Activated naive CD8-positive, alpha-beta T cell (primary cell): ENCODE measurements at regions not wholly inside any gene's neighbourhood (a gene's known extent, or its start where the extent isn't known, plus 50 kb on each side); places are given as distances from the start of the nearest gene placed in this dataset.
"Not testable (repeated sequence)": the region's sequence is repeated elsewhere in the genome, so short reads cannot be mapped to it uniquely, and the experiment has no call there.

ENCODE experiments used
- H3K27ac Mint-ChIP-seq: one replicate; pipeline ENCODE4 v1.8.0; 2021; ENCODE audit warnings: mixed read lengths
- H3K27me3 Mint-ChIP-seq: one replicate; pipeline ENCODE4 v1.8.0; 2021; ENCODE audit warnings: mixed read lengths
- H3K36me3 Mint-ChIP-seq: one replicate; pipeline ENCODE4 v1.8.0; 2021; ENCODE audit warnings: mixed read lengths
- H3K4me1 Mint-ChIP-seq: one replicate; pipeline ENCODE4 v1.8.0; 2021; ENCODE audit warnings: low read depth, mixed read lengths
- H3K4me3 Mint-ChIP-seq: one replicate; pipeline ENCODE4 v1.8.0; 2021; ENCODE audit warnings: mild to moderate bottlenecking, mixed read lengths
- H3K9me3 Mint-ChIP-seq: one replicate; pipeline ENCODE4 v1.8.0; 2021; ENCODE audit warnings: low read depth, mixed read lengths

DNA sequence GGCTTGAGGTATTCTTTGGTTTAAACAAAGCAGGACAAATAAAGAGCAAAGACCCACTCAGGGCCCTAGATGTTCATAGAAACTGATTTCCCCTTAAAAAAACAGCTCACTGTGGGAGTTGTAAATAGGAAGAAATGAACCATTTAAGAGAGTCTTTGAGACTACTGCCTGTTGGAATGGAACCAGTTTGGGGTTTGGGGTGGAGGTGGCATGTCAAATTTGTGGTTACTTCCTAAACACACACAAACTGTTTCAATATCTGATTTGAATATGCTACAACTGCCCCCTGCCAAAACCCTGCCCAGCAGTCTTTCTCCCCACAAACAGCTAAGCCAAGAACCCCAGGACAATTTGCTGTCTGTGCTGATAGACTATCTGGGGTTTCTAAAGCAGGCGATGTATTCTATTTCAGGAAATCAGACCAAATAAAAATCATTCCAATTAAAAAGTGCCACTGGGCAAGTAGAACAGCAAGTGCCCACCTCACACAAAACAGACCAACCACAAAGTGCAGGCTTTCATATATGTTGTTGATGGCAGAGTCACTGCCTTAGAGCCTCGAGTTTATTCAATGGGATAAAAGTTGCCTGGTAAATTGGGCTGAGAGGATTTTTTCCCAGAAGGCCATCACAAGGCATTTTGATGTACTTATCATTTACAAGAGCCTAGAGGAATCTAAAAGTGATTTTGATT lies 293.9 kb upstream of the PROK2 start:
- H3K27ac Mint-ChIP-seq = no peak overlapping the region
- H3K4me1 Mint-ChIP-seq = peaks cover 11% of the 10 kb centered on the region
- H3K4me3 Mint-ChIP-seq = no peak overlapping the region

DNA sequence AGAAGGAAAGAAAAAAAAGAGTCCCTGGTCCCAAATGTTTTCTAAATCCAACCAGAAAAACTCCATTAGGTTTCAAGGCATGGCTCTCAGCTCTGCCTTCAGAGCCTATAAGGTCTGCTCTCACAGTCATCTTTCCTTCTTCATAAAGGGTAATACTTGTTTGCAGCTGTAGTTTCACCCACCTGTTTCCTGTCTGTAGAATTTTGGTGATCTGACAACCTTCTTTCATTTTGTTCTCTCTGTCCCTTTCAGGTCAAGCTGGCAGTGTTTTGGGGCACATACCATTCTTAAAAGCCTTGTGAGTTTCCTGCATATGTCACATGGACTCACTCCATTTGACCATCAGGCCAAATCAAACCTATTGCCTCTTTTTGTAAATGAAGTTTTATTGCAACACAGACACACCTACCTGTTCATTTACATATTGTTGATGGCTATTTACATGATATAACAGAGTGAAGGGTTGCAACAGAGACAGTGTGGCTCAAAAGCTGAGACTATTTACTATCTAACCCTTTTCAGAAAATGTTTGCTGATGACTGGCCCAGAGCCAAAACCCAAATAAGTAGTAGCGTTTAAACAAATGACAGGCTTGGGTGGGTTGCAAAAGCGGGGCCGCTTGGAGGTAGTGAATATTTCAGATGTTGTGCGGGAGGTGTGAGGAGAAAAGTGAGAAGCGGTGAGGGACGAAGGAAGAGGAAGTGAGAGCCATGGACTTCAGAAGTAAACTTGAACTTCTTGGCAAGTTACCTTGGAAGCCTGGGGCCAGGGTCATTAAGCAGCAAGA lies 292.7 kb upstream of the PROK2 start:
- peaks cover 4% of the 10 kb centered on the region for H3K4me1 Mint-ChIP-seq
- H3K27ac Mint-ChIP-seq = no peak overlapping the region
- peaks cover 11% of the 10 kb centered on the region for H3K9me3 Mint-ChIP-seq
- H3K36me3 Mint-ChIP-seq = peaks cover 8% of the 10 kb centered on the region
- H3K4me3 Mint-ChIP-seq = no peak overlapping the region
- no peaks in the 10 kb centered on the region for H3K27me3 Mint-ChIP-seq

More for the DNA sequence above, 293.9 kb upstream of the PROK2 start:
- H3K9me3 Mint-ChIP-seq = peaks cover 11% of the 10 kb centered on the region
- peaks cover 8% of the 10 kb centered on the region for H3K36me3 Mint-ChIP-seq
- no peaks in the 10 kb centered on the region for H3K27me3 Mint-ChIP-seq

DNA sequence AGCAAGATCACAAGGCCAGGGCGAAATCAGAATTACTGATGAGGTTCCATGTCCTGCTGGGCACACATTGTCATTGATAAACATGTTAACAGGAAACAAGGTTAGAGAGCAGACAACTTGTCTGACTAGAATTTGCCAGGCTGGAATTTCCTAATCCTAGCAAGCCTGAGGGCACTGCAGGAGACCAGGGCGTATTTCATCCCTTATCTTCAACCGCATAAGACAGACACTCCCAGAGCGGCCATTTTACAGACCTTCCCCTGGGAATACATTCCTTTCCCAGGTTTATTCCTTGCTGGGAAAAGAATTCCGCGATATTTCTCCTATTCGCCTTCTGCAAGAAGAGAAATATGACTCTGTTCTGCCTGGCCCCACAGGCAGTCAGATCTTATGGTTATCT lies 290.9 kb upstream of the PROK2 start:
- not testable (repeated sequence) for H3K4me1 Mint-ChIP-seq, H3K4me3 Mint-ChIP-seq, H3K36me3 Mint-ChIP-seq, H3K27me3 Mint-ChIP-seq, H3K27ac Mint-ChIP-seq
- H3K9me3 Mint-ChIP-seq = peaks cover 11% of the 10 kb centered on the region

DNA sequence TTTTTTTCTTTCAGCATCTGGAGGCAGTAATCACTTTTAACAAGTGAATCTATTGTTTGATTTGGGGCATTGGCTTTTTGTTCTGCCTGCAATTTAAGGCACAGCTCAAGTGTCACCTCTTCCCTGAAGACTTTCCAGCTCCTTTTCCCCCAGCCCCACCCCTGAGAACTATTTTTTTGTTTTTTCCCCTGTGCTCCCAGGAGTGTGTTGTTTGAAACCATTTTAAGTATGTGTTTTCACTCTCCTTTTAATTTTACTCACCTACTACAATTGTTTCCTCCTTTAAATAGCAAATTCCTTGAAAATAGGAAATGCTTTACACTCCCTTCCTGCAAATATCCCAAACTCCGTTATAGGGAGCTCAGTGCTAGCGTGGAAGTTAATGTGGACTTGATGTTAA lies 286.7 kb upstream of the PROK2 start:
- Mint-ChIP-seq H3K9me3 (peaks cover 11% of the 10 kb centered on the region), H3K4me3 (no peak overlapping the region), H3K27ac (no peak overlapping the region), H3K36me3 (peaks cover 8% of the 10 kb centered on the region), H3K27me3 (peaks cover 2% of the 10 kb centered on the region), H3K4me1 (no peaks in the 10 kb centered on the region)

DNA sequence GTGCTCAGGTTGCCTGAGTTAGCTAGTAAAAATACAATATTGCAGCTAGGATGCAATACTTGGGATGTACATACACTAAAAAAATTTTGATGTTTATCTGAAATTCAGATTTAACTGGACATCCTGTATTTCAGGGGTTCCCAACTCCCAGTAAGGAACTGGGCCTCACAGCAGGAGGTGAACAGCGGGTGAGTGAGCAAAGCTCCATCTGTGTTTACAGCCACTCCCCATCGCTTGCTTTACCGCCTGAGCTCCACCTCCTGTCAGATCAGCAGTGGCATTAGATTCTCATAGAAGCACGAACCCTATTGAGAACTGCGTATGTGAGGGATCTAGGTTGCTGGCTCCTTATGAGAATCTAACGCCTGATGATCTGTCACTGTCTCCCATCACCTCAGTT lies 285.1 kb upstream of the PROK2 start:
- Mint-ChIP-seq H3K4me1 (no peaks in the 10 kb centered on the region), H3K4me3 (no peak overlapping the region), H3K9me3 (peaks cover 2% of the 10 kb centered on the region), H3K27me3 (peaks cover 2% of the 10 kb centered on the region), H3K36me3 (peaks cover 3% of the 10 kb centered on the region), H3K27ac (no peak overlapping the region)

DNA sequence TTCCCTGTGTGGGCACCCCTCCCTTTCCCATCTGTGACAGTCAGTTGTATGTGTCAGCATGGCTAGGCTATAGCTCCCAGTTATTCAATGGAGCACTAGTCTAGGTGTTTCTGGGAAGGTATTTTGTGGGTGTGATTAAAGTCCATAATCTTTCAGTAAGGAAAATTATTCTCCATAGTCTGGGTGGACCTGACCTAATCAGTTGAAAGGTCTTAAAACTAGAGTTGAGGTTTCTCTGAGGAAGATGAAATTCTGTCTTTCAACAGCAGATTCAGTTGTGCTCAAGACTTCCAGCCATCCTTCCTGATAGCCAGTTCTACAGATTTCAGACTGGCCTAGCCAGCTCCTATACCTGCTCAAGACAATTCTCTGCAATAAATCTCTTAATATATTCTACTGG lies 284.6 kb upstream of the PROK2 start:
- H3K4me3 Mint-ChIP-seq = no peak overlapping the region
- no peaks in the 10 kb centered on the region for H3K9me3 Mint-ChIP-seq
- H3K27me3 Mint-ChIP-seq = peaks cover 2% of the 10 kb centered on the region
- H3K4me1 Mint-ChIP-seq = no peaks in the 10 kb centered on the region
- no peaks in the 10 kb centered on the region for H3K36me3 Mint-ChIP-seq
- no peak overlapping the region for H3K27ac Mint-ChIP-seq

DNA sequence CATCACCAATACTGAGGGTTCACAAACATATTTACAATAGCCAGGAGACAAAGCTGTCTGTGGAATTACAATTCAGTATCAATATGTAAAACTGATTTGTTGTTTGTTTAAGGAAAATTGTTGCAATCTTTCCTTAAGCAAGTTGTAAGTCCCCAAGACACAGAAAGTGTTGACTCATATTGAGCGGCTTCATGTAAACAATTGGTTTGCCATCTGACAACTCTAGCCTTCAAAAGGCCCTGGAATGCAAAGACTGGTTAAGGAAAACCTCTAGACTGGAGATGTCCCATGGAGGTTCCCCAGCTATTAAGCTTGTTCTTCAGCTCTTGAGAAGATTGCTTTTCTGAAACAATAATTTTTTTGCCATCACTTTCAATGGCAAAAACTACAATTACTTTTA lies 283.7 kb upstream of the PROK2 start:
- Mint-ChIP-seq H3K9me3 (peaks cover 5% of the 10 kb centered on the region), H3K4me1 (no peaks in the 10 kb centered on the region), H3K4me3 (no peak overlapping the region), H3K27ac (no peak overlapping the region), H3K36me3 (peaks cover 6% of the 10 kb centered on the region), H3K27me3 (peaks cover 2% of the 10 kb centered on the region)

DNA sequence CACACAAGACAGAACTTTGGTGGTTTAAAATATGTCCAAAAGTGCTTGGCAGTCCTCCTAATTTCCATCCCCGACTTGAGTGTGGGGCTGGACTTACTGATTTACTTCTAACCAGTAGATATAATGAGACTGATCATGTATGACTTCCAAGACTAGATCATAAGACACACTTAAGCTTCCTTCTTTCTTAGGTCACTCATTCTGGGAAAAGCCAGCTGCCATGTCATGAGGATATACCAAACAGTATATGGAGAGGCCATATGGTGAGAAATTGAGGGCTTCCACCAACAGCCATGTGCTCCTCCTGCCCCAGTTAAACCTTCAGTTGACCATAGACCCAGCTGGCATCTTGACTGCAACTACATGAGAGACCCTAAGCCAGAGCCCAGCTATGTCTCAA lies 282.8 kb upstream of the PROK2 start:
- Mint-ChIP-seq H3K4me3 (no peak overlapping the region), H3K27me3 (peaks cover 2% of the 10 kb centered on the region), H3K36me3 (peaks cover 6% of the 10 kb centered on the region), H3K4me1 (no peaks in the 10 kb centered on the region), H3K27ac (no peak overlapping the region), H3K9me3 (peaks cover 5% of the 10 kb centered on the region)

DNA sequence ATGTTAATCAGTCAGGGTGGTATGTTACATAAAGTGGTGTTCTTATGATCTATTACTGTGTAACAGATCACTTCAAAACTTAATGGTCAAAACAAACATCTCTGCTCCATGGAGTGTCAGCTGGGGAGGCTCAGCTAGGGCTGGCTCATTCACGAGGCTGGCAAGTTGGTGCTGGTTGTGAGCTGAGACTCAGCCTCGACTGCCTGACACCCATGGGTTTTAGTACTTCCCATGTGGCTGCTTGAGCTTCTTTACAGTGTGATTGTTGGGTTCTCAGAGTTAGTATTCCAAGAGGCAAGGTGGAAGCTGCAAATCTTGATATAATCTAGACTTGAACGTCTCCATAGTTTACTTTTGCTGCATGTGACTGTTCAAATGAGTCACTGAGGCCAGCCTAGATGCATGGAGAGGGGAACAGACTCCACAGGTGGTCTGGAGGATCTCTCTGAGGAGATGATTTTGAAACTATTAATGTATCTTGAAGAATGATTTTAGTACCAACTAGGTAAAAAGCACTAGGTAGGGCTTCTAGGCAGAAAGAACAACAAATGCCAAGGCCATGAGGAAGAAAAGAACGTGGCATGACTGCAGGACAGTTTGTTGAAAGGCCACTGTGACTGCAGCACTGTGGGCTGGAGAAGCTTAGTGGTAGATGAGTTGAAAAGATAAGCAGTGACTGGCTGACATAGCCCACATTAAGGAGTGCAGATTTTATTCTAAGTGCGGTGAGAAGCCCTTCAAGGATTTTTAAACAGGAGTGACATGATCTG lies 281.1 kb upstream of the PROK2 start:
- no peak overlapping the region for H3K4me3 Mint-ChIP-seq
- no peaks in the 10 kb centered on the region for H3K27me3 Mint-ChIP-seq
- H3K27ac Mint-ChIP-seq = no peak overlapping the region
- peaks cover 6% of the 10 kb centered on the region for H3K36me3 Mint-ChIP-seq
- H3K9me3 Mint-ChIP-seq = peaks cover 5% of the 10 kb centered on the region
- no peaks in the 10 kb centered on the region for H3K4me1 Mint-ChIP-seq

DNA sequence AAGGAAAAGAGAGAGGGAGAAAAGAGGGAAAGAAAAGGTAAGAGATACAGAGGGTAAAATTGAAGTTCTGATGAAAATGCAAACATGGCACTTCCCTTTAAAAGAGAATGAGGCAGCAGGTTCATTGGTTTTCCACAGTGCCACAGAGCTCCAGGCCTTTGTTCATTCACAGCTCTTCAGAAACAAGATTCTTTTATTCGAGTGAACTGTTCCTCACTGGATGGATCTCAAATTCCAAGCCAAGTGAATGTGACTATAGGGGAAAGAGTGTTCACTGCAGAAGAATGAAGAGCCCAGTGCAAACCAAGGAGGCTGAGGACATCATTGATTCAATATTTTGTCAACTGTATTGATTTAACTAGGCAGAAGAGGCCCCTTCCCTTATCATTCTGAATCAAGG lies 280.3 kb upstream of the PROK2 start:
- H3K36me3 Mint-ChIP-seq = peaks cover 6% of the 10 kb centered on the region
- peaks cover 5% of the 10 kb centered on the region for H3K9me3 Mint-ChIP-seq
- no peak overlapping the region for H3K4me3 Mint-ChIP-seq
- peaks cover 4% of the 10 kb centered on the region for H3K4me1 Mint-ChIP-seq
- no peak overlapping the region for H3K27ac Mint-ChIP-seq
- no peaks in the 10 kb centered on the region for H3K27me3 Mint-ChIP-seq

DNA sequence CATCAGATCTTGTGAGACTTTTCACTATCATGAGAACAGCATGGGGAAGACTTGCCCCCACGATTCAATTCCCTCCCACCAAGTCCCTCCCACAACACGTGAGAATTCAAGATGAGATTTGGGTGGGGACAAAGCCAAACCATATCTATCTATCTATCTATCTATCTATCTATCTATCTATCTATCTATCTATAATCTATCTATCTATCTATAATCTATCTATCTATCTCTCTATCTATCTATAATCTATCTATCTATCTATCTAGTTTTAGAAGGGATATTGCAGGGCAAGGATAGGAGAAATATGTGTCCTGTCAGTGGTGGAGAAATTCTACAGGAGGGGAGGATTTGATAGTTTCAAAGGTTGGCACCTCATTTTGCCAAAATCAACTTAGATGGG lies 279.8 kb upstream of the PROK2 start:
- not testable (repeated sequence) for H3K4me3 Mint-ChIP-seq

DNA sequence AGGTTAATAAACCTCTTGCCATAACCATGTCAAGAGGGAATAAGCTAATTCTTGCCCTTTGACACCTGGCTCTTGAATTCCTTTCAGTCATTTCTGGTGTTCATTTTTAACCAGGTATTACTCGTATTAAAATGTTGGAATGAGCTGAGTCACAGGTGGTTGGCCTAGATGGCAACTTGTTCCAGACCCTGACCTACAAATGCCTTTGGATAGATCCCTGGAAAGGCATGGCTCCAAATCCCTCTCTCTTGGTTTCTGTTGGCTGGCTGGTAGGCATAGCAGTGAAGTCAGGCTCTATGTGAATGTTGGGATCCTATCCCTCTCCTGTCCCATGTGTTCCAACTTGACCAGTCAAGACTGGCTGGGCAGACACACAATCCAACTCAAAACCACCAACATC lies 277.1 kb upstream of the PROK2 start:
- Mint-ChIP-seq H3K27me3 (no peaks in the 10 kb centered on the region), H3K4me1 (peaks cover 4% of the 10 kb centered on the region), H3K9me3 (peaks cover 5% of the 10 kb centered on the region)

More for the DNA sequence above, 279.8 kb upstream of the PROK2 start:
- not testable (repeated sequence) for H3K9me3 Mint-ChIP-seq, H3K27me3 Mint-ChIP-seq, H3K27ac Mint-ChIP-seq, H3K36me3 Mint-ChIP-seq, H3K4me1 Mint-ChIP-seq

DNA sequence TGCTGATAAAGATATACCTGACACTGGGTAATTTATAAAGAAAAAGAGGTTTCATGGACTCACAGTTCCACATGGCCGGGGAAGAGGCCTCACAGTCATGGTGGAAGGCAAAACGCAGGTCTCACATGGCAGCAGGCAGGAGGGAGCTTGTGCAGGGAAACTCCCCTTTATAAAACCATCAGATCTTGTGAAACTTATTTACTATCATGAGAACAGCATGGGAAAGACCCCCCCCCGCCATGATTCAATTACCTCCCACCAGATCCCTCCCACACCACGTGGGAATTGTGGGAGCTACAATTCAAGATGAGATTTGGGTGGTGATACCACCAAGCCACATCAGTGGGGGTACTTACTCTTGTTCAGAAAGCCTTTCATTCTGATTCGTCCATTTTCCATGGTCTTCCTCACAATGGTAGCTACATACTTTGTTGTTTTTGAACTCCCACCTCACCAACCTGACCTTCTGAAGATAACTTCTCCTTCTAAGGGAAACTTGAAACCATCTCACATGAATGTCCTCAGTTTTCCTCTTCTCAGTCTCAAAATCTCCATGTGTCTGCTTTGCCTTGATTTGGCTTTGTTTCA lies 275.6 kb upstream of the PROK2 start:
- H3K36me3 Mint-ChIP-seq = peaks cover 6% of the 10 kb centered on the region
- H3K27me3 Mint-ChIP-seq = no peaks in the 10 kb centered on the region
- H3K4me3 Mint-ChIP-seq = no peak overlapping the region
- H3K4me1 Mint-ChIP-seq = peaks cover 4% of the 10 kb centered on the region
- peak overlapping the region; percentile 5 for H3K27ac Mint-ChIP-seq
- H3K9me3 Mint-ChIP-seq = peaks cover 5% of the 10 kb centered on the region

More for the DNA sequence above, 277.1 kb upstream of the PROK2 start:
- Mint-ChIP-seq H3K4me3 (no peak overlapping the region), H3K27ac (no peak overlapping the region), H3K36me3 (peaks cover 6% of the 10 kb centered on the region)

DNA sequence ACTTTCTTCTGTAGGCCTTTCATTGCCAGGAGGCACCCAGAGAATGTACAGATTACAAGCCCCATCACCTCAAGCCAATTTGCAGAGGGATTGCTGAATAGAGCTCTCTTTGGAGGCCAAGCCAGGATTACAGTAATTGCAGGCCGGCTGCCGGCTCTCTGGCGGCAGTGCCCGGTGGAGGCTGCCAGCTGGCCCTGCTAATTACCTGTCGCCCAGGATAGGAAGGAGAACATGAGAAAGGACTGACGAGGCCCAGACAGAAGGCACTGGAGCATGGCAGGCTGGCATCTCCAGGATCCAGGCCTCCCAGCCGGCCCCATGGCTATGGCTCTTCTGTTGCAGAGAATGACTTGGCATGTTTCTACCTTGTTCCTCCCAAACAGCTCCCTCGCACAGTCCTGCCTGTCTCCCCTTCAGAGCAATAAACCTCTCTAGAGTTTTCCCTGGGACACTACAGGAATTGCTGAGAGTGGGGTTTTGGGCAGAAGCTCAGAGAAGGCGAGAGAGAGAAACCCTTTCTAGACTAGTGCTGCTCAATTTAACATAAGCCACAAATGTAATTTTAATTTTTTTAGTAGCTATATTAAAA lies 273.6 kb upstream of the PROK2 start:
- H3K27ac Mint-ChIP-seq = no peak overlapping the region
- no peak overlapping the region for H3K4me3 Mint-ChIP-seq
- no peaks in the 10 kb centered on the region for H3K9me3 Mint-ChIP-seq
- no peaks in the 10 kb centered on the region for H3K27me3 Mint-ChIP-seq
- peaks cover 4% of the 10 kb centered on the region for H3K4me1 Mint-ChIP-seq
- H3K36me3 Mint-ChIP-seq = no peaks in the 10 kb centered on the region
